NB4 (cell line): ENCODE measurements at regions not wholly inside any gene's neighbourhood (a gene's known extent, or its start where the extent isn't known, plus 50 kb on each side); places are given as distances from the start of the nearest gene placed in this dataset.

ENCODE experiments used
- CTCF ChIP-seq: IDR thresholded peaks from one replicate; pipeline ENCODE4 v1.5.1; 2012; ENCODE audit warnings: low read depth, low read length
- POLR2A ChIP-seq: IDR thresholded peaks from 2 replicates; pipeline ENCODE4 v1.6.1; 2011; ENCODE audit warnings: mild to moderate bottlenecking; ENCODE audit not compliant: insufficient read length; ENCODE audit errors: extremely low read depth

- TF ChIP-seq CTCF (no peak), POLR2A (no peak)
These were observed 180.1 kb upstream of the FTMT start for GRCh38 chr5:121671624-121672023.
